MM.1S (cell line): ENCODE measurements at regions not wholly inside any gene's neighbourhood (a gene's known extent, or its start where the extent isn't known, plus 50 kb on each side); places are given as distances from the start of the nearest gene placed in this dataset.

ENCODE experiments used
- CTCF ChIP-seq: fragments of 300-600 bp; sonication (generic); IDR thresholded peaks from 2 replicates; pipeline ENCODE4 v1.5.1; 2016; ENCODE audit warnings: antibody characterized with exemption, low read length, mixed read lengths
- EZH2 ChIP-seq: fragments of 300-600 bp; sonication (generic); optimal IDR thresholded peaks from 2 replicates; pipeline ENCODE3; 2017; ENCODE audit warnings: low read depth, mild to moderate bottlenecking, antibody characterized with exemption, low read length, mixed read lengths

- no peak for TF ChIP-seq CTCF
- TF ChIP-seq EZH2 = no peak
These were observed 81.9 kb upstream of the DHRSX start for GRCh38 chrX:2582667-2583066.
